NT2/D1 (cell line): ENCODE measurements at regions not wholly inside any gene's neighbourhood (a gene's known extent, or its start where the extent isn't known, plus 50 kb on each side); places are given as distances from the start of the nearest gene placed in this dataset.

Source experiments
- SUZ12 ChIP-seq: IDR thresholded peaks from 2 replicates; pipeline ENCODE4 v1.6.1; 2011; ENCODE audit not compliant: insufficient read length, insufficient read depth; ENCODE audit errors: extremely low read depth
- YY1 ChIP-seq: IDR thresholded peaks from 2 replicates; pipeline ENCODE4 v1.6.1; 2011; ENCODE audit not compliant: insufficient read length, insufficient read depth
- ZNF274 ChIP-seq: IDR thresholded peaks from 2 replicates; pipeline ENCODE4 v1.6.1; 2011; ENCODE audit warnings: mild to moderate bottlenecking, low read depth, low read length

DNA sequence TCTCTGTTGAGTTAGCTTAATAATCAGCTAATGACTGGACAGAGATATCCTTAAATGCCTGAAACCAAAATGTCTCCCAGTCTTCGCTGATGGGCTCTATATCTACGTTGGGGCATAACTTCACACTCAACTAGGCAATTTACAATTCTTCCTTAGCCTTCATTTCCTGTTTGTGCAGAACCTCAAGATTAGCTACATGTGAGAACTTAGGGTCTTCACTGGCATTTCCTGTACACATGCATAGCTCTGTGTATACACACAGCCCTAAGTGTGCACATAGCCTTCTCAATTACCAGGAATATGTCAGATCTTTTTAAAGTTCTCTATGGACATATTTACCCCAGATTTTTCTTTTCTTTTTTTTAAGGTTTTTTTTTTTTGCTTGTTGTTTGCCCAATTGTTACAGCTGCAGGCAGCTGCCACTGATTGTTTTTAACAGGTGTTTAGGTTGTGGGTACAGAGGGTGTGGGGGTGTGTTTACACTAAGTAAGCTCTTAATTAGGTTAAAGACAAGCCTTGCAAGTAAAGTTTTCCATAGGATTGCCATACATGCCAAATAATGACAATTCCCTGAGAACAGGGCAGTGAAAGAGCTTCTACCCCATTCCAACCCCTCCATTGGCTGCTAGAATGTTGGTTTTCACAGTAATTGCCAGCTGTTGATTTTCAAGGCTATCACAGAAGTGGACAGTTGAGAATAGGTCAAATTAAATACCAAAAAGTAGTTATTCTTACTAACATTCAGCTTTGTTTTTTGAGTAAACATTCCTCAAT lies 441.0 kb downstream of the TLE4 start:
- TF ChIP-seq YY1 (no peak), SUZ12 (no peak), ZNF274 (no peak)
